NCI-H1436 treated with DMSO at 0.1 percent for 48 hours (cell line): ENCODE measurements at regions not wholly inside any gene's neighbourhood (a gene's known extent, or its start where the extent isn't known, plus 50 kb on each side); places are given as distances from the start of the nearest gene placed in this dataset.
A peak's percentile ranks its signal among the peaks of the same experiment; 100 is the strongest.

Source experiments
- DNase-seq: peaks from one replicate; lab custom pipeline; 2025; lab: John Stamatoyannopoulos, UW

DNA sequence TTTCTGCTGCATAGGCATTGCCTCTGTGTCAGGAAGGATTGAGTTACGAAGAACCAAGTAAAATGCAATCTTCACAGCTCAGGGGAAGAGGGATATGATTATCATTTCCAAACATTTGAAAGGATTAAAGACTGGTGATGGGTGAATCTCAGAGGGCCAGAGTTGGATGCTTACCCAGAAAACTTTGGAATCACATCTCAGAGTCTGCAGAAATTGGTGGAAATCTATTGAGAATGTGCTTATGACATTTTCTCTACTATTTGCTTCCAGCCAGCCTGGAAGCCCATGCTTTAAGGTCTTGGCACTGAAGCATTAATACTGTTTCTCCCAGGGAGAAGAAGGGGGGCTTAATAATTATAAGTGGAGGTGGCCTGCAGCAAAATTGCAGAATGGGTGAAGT lies 1301.4 kb upstream of the PIK3C3 start:
- no peak for DNase-seq

DNA sequence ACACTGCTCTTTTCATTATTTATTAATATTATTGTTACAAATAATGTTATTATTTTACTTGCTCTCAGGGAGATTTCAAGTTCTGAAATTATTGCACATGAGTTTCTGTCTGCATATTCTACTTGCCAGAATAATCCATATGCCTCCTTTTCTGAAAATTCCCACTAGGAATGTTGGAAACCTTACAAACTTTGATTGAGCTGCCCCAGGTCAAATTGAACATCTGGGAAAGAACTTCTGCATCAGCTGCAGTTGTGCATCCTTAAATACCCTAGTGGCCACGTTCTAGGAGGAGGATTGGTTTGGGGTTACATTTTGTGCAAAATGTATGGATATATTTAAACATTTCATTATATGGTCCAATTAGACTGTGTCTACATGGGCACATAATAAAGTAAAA lies 1302.7 kb upstream of the PIK3C3 start:
- no peak for DNase-seq

DNA sequence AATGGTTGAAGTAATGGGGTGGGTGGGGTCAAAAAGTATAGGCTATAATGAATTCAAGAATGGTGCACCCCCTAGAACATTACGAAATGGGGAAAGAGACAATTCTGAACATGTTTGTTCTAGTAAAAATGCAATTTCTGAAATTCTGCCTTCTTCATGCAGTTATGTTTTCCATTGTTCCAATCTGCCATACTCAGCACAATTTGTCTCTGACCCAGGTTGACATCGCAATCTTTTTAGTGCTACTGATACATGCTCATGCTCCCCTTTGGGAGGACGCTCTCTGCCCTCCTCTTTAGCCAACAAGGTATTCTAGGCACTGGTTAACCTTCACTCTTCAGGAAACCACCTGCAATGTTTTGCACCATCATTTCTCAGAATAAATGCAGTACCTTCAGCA lies 1303.9 kb upstream of the PIK3C3 start:
- DNase-seq, result no peak

DNA sequence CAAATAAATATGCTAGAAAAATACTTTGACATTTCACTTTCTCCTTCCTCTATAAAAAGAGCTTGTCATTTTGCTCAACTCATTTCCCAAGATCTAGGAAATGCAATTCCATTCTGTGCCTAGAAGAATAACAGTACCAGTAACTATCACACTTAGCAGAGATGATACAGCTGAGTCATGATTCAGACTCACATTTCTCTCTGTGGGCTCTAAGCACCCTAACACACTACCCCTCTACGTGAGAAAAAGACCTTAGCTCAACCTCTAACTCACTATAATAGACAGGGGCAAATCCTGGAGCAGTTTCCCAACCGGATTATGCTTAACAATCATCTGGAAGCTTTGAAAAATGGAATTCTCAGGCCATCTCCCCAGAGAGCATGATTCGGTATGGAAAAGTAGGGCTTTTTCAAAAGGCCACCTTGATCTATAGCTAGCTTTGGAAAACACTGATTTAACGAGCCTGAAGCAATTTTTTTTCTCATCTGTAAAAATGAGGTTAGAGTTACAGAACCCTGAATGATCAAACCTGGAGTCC lies 1312.3 kb upstream of the PIK3C3 start:
- DNase-seq, result no peak

DNA sequence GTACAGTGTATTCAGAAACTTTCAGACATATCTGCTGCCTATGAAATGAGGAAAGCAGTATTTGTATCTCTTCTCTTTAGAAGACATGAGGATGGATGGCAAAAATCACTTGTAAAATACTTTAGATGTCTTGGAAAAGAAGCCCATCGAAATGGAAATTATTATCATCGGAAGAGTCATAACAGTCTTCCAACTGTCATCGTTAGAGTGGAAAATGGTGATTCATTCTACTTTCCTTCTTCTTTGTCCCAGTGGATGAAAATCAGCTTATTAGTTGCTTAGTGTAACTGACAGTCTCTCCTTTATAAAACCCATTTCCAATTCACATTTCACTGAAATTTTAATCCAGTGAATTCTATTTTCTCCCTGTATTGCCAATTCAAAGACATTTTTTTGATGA lies 1323.7 kb upstream of the PIK3C3 start:
- no peak for DNase-seq

DNA sequence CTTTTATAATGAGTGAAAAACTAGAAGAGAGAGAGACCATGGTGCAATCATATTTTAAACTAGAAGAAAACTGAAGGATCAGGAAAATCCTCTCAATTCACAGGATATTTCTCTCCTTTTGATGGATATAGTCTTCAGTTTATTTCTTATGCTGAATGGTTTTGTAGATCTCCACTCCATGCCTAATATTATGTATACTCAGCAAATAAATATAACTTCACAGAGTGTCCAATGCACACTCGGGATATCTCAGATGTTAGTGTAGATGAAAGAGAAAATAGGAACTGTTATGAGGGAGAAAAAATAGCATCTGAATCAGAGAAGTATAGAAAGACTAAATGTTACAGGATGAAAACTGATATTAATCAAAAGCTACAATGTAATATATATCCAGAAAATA lies 1324.5 kb upstream of the PIK3C3 start:
- no peak for DNase-seq

DNA sequence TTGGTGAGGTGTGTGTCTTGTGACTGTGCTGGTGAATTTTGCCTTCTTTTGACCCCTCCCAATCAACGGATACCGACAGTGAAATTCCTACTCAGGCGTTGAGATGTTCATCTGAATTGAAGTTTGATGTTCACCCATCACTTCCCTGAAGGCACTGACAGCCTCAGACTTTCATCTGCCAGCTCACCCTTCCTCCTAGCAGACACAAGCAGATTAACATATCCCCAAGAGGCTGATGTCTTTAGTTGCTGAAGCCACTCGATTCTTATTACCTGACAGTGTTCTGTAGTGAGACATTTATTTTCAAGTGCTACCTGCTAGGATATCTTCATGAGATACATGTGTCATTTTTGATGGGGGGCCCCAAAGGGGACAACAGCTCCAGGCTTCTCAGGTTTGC lies 1330.1 kb upstream of the PIK3C3 start:
- DNase-seq, result no peak

DNA sequence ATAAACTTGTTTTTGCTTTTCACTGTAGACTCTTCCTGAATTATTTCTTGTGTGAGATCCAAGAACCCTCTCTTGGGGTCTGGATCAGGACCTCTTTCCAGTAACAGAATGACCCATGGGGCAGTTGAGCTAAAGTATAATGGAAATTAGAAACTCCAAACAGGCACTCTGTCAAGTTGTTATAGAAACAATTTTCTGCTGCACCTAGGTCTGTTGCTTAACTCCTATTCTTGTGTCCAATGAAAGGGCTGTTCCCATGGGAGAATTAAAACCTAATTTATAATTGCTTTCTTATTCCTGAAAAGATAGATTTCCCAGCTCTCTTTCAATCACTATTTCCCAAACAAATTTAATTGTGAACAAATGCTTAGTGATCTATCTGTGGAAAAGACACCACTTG lies 1341.3 kb upstream of the PIK3C3 start:
- DNase-seq, result no peak

DNA sequence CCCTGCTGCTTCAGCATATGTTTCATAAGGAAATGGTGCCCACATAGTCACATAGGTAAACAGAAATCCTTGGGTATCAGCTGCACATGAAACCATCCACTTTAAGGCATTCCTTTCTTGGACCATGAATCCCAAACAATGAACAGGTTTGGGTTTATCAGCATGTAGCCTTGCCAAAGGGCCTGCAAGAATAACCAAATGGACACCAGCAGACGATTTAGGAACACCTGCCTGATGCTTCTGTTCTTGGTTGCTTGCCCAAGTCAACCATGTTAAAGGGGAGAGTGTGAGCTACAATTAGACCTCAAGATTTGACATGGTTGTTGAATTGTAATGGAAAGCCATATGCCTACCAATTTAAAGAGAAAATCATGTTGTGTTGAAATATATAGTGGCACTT lies 1342.7 kb upstream of the PIK3C3 start:
- no peak for DNase-seq

DNA sequence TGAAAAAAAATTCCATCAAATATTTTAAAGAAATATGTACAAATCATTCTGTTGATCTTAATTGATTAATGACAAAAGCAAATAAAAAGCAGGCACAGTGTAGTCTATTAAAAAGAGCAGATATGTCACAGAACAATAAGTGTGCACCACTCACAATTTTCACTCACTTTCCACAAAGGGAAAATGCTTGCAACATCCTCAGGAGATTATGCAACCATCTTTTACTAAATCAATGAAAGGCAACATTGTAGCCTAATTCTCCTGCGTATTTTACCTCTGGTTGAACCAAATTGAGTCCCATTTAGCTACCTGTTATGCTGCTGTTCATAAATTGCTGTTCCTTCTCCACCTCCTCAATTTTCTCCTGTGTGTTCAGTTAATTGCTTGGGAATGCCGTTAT lies 1346.8 kb upstream of the PIK3C3 start:
- DNase-seq, result no peak

DNA sequence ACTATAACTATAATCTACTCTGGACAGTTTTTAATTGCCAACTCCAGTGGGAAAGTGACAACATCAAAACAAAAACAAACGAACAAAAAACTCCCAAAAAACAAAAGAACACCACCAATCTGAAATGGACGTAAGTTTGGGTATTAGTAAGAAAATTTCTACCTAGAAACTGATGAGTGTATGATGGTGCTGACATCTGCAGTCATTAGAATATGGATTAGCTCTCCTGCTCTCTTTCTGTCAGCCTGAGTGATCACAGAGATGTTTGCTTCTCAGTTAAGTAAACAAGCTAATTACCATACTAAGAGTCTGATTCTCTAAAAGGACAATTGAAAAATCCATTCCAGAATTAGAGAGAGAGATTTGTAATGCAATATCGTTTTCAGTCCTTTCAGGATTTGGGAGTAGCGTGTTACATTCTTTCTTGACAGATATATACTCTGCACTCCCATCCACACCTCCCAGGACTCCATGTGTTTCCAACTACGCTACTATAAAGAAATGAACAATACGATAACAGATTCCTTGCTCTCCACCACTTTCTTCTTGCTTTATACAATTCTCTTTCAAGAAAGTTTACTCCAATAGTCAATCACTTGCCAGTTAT lies 1347.4 kb upstream of the PIK3C3 start:
- peak; percentile 79 for DNase-seq

DNA sequence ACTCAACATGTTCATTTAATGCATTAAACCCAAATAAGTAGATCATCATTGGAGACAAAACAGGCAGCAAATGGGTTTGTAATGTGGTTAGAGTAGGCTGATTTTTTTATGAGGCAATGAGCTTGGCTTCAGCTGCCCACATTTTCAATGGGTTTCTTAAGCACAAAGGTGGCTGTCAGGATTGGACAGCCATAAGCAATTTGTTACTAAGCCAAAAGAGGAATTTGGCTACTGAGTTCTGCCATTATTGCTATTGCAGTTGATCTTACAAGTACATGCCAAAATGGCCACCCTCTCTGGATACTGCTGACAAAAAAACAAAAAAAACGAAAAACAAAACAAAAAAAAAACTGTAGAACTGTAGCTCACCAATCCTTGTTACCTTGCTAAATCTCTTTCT lies 1348.0 kb upstream of the PIK3C3 start:
- peak; percentile 10 for DNase-seq

DNA sequence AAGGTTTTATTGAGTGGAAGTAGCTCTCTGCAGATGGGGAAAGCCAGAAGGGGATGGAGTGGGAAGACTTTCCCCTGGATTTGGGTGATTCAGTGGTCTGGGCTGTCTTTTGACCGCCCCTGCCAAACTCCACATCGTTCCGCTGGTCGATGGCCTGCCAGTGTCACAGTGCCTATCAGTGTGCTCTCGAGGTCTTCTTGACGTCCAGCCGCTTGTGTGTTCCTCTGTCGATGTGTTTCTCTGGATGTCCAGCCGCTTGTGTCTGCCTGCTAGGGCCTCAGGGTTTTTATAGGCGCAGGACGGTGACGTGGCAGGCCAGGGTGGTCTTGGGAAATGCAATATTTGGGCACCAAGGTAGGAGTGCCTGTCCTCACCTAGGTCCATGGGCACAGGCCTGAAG lies 1371.4 kb upstream of the PIK3C3 start:
- no peak for DNase-seq

DNA sequence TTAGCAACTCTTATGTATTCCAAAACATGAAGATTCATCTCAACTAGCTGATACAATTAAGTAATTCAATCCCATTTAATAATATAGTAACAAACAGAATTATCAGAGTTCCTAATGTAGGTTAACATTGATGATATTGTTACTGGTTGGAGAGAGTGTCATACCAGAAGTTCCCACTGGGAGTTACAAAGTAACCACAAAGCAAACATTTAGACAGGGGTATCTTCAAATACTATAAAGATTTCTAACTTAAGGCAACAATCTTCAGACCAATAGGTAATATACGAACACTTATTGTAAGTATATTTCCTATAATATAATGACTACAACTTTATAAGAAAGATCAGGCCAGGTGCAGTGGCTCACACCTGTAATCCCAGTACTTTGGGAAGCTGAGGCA lies 1372.9 kb upstream of the PIK3C3 start:
- DNase-seq, result no peak

DNA sequence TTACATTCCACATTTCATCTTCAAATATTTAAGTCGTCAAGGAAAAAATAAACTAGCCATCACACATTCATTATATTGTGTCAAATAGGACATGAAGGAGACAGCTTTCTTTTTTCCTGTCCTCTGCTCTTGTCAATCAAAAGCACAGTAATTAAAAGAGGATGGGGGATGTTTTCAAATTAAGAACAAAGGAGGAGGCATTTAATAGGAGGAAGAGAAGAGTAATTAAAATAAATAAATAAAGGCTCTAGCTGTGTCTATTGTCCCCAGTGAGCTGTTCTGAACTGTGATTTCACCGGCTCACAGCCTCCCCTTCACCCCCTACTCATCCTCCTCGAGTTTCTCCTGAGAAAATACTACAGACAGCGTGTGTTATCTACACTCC lies 1377.1 kb upstream of the PIK3C3 start:
- no peak for DNase-seq

DNA sequence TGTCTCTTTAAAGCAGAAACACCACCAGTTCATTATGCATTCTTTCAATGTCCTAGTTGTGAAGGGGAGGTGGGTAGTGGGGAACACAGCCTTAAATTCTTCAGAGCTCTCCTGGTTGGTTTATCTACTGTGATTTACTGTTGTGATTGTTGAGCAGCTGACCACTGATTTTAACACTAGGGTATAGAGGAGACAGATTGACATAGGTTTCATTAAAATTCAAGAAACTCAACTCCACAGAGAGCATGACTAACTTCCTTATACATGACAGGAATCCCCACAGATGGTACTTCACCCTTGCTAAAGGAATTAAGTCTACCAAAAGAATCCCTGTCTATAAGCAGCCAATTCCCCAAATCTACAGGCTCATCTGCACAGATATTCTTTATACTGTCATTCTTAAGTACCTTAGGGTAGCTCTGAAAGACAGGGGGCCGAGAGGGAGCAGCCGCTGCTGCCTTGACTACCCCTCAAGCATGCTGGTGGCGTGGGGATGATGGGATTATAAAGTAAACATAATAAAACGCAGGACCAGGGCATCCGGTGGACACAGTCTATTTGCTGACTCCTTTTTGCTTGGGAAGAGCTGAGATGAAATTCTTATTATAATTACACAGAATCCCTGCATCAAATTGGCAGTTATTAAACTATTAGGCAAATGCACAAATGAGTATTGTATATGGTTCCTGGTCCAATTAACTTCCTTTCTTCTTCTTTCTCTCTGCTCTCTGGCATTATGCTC lies 1377.6 kb upstream of the PIK3C3 start:
- no peak for DNase-seq

DNA sequence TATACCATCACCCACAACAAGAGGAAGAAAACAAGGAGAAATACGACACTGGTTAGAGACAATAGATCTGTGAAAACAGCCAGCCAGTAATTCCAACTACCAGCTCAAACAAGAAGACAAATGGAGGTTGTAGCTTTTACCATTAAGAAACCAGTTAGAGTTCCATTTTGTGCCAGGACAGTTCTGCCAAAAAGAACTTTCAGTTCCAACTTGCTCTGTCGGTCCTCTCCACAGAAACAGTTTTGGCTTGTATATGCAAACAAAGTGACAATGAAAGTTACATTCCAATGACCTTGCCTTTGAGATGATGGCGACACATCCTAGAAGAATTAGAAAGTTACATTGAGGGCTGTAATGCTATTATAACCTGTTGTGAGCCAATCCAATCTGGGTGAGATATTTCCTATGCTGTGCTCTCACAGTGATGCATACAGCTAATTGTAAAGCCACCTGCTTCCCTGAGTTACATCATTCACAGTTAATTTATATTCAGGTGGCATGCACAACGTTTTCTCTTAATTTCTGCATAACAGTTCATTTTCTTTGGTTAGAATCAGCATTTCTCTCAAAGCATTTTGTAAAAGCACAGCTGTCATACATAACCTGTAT lies 1378.4 kb upstream of the PIK3C3 start:
- peak; percentile 20 for DNase-seq

DNA sequence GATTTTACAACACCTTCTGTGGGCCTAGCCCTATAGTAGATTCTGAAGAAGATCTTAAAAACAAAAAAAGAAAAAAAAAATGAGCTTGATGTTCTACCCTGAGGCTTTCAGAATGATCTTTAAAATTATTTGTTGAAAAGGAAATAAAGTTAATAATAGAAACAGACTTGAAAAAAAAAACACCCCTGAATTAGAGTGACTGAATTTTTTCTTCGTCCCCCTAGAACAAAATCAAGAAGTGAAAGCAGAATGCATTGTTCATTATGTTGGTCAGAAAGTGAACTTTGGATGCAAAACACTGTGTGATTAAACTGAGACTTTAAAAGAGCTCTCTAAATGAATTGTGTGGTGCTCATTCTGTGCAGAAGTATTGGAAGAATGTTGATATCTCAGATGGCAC lies 1384.4 kb upstream of the PIK3C3 start:
- DNase-seq, result no peak

DNA sequence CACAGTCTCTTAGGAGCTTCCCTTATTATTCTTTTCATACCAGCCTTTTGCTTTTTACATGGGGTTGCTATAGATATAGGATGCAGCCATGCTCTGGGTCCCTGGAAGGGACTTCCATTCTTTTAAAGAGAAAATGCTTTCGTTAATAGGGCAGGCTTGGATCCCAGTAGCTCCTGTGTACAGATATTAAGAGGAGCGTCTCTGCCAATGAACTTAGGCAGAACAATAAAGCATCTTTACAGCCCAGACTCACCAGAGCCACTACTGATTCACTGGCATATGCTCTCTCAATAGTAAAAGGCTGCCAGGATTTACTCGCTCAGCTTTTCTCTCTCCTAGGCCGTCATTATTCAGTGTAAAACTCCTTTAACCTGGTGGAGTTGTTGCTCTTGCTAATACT lies 1385.4 kb upstream of the PIK3C3 start:
- no peak for DNase-seq

DNA sequence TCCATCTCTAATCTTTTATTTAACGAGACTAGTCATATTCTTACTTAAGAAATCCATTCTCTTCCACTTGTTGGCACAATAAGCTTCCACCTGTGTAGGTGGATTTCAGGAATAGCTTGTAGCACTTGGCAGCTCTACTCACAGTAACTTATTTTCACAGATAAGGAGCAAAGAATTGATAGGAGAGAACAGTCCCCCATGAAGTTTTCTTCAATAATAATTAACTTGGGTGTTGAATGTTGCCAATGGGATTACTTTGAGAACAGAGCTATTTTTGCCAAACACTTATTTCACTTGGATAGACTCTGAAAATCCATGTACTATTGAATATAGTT lies 1388.6 kb upstream of the PIK3C3 start:
- DNase-seq, result no peak

DNA sequence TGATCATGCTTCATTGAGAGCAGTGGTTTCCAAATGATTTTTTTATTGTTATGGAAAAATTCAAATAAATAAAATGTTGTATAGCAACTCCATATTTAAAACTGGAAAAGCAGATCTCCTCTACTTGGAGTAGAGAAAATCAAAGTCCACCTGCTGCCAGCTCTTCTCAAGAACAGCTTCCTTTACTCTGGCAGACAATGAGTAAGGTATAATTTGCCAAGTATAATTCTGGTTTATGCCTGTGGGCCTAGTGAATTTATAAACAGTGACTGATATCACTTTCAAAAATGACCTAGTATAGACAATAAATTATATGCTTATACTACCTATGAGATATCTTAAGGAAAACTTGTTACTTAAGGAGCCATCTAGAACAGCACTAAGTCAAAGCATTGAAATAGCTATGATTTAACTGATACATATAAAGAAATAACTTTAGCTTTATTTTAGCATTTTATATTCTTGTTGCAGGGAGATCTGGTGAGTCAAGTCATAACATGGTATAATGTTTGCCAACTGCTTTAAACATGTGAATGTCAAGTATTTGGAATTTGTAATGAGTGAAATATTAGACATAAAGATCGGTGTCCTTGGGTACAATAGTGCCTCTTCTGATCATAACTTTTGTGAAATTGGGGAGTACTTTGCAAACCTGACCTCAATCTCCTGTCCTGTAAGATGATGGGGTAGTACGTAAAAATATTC lies 1389.1 kb upstream of the PIK3C3 start:
- no peak for DNase-seq

DNA sequence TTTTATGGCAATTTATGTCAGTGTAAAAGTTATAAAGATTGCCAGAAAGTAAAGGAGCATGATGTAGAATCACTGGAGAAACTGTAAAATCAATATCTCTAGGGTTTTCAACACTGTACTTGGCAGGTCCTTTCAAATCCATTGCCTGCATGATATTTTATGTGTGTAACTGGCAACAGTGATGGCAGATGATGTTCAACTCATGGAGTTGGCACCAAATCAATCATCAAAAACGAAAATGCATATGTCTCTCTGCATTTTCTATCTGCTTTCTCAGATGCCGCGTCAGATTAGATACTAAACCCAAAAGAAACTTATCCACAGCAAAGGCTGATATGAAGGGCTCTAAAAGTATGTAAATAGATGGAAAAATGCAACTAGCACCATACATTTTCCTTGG lies 1395.5 kb upstream of the PIK3C3 start:
- no peak for DNase-seq
